ENCODE measurements at regions not wholly inside any gene's neighbourhood (a gene's known extent, or its start where the extent isn't known, plus 50 kb on each side); places are given as distances from the start of the nearest gene placed in this dataset.
A peak's percentile ranks its signal among the peaks of the same experiment; 100 is the strongest.

DNA sequence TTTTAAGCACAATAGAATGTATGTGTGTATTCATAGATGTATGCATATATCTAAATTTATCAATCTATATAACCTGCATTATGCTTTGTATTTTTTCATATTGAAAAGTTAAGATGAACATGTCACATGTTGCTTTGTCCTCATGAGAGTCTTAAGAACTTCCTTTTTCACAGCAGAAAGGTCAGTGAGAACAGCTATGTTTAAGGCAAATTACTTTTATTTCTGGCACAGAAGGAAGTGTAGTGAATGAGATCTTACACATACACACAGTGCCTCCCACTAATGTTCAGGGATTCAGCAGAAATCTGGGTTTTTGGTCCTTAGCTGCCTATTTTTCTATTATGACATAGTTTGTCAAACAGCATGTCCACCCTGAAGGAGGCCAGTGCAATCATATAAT, 134.8 kb downstream of the TMEM26 start:
- no peak for DNase-seq

DNA sequence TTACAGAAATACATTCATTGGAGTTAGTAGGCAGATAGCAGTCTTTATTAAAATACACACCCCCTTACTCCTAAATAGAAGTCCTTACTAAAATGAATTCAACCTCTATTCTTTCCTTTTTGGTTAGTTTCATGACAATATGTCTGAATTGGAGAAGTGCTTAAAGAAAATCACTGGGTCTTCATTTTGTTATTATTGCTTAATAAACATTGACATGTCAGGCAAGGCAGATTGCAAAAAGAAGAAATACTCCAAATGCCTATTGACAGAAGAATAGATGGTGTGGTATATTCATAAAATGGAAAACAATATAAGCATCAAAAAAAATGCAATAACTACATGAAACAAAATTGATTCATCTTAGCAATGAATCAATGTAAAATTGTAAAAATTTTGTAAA, 135.5 kb downstream of the TMEM26 start:
- DNase-seq: no peak

DNA sequence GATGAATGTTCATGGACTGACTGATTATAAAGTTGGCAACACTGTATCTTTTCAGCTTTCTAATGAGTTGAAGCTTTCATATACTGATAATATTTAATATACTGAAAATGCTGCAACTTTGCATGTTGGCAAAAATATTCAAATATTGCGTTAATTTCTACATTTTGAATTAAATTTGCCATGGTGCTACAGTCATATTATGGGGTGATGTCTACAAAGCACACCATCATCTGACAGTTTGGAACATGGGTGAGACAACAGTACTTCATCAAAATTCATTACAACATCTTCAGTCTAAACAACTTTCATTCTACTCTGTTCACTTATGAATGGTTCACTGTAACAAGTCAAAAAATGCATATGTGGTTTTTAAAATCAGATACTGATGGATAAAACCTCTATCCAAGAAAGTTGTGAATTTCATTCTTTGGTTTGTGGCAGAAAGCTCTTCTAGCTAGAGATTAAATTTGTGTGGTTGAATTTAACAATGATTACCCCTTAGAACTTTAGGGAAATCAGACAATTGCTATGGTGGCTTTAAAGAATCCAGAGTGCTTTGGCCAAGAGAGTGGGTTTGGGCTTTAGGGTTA, 136.4 kb downstream of the TMEM26 start:
- DNase-seq: no peak

DNA sequence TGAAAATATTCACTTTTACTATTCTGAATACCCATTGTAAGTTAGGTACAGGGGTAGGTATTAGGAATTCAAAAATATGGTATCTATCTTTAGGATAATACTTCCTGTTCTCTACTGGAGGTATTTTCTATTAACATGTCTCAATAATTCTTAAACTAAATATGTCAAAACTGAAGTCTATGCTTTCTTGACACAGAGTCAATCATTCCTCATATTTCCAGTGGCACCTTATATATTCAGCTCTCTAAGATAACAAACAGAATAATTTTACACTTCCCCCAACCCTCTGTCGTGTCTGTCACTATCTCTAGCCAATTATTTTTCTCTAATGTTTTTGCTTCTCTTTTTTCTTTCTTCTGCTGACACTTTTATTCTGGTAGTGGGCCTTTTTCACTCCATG, 138.9 kb downstream of the TMEM26 start:
- DNase-seq: no peak

DNA sequence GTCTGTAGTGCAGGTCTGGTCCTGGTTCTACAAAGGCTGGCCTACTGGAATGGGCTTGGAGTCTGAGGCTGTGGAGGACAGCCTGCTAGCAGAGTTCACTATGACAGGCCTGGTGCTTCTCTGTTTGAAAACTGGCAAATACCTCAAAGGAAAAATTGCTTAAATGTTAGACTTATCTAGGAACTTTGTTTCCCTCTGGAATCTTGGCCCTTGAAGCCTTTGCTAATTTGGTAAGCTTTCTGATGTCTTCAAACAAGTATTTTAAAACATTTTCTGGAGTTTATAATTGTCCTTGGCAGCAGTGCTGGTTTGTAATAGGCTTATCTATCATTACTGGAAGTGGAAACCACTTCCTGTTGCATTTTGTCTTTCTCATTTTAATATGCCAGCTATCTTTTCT, 139.7 kb downstream of the TMEM26 start:
- DNase-seq: no peak

DNA sequence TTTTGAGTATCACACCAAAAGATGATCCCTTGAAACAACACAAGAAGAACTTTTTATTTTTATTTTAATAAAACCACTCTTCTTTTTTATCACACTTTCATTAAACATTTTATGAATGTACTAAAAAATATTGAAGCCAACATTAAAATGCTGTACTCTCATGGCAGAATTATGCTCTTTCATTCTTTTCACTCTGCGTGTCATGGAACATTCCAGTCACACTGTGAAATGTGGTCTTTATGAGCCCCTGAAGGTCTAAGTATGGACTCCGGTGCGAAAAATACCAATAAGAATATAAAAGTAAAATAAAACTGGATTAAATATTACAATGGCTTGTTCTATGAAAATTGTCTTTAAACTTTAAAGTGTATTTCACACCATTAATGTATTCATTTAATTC, 148.4 kb downstream of the TMEM26 start:
- no peak for DNase-seq

DNA sequence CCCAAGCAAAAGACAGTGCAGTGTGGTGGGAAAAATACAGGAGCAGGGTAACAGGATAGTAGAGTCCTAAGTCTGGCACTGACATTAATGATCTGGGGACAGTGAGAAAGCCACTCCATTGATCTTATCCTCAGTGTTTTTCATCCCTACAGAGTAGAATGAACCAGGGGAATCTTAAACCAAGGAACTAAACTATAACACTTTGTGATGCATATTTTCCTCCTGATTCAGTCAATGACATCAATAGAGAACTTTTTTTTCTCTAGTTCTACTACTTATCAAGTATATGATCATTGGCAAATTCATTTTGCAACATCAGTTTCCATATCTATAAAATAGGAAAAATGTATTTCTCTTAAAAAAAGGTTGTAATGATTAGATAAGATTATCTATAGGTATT, 151.1 kb downstream of the TMEM26 start:
- no peak for DNase-seq

DNA sequence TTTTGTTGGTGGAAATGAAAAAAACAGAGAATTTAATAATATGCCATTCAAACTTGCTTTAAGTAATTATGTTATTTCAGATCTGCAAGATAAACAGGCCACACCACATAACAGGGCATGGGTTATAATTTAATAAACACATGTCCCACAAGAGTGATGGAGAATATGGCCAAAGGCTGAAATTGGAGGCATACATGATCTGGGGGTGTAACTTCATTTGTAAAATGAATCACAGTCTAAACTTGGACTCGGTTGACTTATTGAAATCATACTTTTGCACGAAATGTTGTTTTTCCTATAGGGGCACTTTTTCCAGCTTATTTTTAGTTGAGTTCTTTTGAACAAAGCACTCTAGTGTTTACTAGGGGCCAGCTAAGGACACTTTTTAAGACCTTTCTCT, 151.6 kb downstream of the TMEM26 start:
- no peak for DNase-seq

DNA sequence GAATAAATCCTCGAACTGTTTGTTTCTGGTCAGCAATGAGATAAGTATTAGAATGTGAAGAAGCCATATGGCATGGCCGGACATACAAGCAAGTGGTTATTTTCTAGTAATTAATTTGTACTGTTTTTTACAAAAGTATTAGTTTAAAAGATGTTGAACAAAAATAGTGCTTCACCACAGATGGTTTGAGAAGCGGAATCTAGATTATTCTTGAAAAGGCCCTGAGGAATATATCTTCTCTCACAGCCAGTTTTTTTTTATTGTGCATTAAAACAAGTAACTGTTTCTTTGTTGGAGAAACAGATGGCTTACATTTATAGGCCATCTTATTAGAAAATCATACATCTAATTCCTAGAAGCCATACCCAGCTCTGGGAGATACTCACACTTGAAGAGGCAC, 153.3 kb downstream of the TMEM26 start:
- no peak for DNase-seq

DNA sequence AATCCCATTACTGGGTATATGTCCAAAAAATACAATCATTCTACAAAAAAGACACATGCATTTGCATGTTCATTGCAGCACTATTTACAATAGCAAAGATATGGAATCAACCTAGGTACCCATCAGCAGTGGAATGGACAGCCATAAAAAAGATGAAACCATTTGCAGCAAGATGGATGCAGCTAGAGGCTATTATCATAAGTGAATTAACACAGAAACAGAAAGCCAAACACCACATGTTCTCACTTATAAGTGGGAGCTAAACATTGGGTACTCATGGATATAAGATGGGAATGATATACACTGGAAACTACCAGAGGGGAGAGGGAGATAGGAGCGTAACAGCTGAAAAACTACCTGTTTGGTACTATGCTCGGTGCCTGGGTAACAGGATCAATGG, 154.0 kb downstream of the TMEM26 start:
- DNase-seq: no peak

DNA sequence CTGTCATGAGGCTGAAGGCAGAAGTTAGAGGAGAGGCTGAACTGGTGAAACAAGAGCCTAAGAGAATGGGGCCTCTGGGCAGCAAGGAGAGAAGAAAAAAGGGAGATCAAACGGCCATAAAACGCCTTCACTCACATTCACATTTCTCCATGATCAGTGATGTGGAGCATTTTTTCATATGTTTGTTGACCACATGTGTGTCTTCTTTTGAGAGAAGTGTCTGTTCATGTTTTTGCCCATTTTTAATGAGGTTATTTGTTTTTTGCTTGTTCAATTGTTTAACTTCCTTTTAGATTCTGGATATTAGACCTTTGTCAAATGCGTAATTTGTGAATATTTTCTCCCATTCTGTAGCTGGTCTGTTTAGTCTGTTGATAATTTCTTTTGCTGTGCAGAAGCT, 155.0 kb downstream of the TMEM26 start:
- no peak for DNase-seq

DNA sequence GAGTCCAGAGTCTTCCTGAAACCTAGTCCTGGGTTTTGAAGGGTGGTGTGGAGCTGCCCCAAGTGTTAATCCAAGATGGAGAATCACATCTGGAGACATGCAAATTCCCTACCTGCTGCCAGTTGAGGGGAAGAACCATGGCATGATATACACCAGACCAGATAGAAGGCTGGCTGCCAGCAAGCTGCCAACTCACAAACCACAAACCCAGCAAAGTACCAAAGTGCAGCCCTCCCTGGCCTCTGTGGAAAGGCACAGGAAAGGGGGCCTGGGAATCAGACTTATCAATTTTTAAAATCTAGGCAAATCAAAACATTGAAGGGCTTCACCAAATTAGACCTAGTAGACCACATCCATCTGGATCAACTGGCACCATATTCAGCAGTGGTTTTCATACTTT, 157.0 kb downstream of the TMEM26 start:
- no peak for DNase-seq

DNA sequence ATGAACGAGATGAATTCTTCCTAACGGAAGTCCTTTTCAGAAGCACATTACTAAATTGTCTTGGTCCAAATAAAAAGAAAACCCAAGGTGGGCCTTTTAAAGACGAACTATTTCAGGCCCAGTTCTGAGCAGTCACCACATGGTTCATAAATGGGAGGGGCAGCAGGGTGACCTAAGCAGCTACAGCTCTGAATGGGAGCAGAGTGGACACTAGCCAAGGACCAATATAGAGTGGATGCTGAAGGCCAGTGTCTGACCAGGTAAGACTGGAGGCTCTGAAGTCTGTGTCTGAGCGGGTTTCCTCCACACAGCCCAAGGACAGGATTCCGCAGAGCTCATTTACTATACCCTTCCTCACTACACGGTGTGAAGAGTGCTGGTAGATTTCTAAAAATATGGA, 159.1 kb downstream of the TMEM26 start:
- DNase-seq: no peak

DNA sequence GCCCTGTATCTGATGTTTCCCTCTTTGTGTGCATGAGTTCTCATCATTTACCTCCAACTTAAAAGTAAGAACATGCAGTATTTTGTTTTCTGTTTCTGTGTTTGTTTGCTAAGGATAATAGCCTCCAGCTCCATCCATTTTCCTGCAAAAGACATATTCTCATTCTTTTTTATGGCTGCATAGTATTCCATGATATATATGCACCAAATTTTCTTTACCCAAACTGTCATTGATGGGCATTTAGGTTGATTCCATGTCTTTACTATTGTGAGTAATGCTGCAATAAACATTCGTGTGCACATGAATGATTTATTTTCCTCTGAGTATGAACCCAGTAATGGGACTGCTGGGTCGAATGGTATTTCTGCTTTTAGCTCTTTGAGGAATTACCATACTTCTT, 163.4 kb downstream of the TMEM26 start:
- DNase-seq: no peak

DNA sequence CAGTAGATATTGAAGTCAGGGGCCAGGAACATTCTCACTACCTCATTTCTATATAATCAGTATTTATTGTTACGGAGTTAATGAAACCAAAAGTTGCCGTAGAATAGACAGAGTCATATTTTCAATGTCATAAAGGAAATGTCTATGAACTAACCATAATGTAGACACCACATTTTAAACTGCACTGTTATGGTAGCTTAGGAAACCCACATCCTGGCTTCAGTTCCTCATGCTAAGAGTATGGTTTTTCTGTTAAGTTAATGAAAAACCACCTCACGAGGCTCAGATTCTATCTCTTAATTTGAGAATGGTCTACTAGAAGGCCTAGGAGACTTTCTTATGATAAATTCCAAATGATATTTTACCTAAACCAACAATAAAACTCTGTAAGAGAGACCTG, 166.5 kb downstream of the TMEM26 start:
- no peak for DNase-seq

DNA sequence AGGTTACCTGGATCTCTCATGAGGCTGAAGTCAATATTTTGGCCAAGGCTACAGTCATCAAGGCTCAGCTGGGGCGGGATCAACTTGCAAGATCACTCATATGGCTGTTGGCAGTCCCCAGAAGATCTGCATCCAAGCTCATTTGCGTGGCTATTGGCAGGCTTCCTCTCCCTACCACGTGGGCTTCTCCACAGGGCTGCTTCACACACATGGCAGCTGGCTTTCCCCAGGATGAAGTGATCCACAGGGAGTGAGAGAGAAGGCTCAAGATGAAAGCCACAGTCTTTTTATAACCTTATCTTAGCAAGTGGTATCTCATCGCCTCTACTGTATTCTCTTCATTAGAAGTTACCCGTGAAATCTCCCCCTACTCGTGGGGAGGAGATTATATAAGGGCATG, 167.4 kb downstream of the TMEM26 start:
- DNase-seq: no peak

DNA sequence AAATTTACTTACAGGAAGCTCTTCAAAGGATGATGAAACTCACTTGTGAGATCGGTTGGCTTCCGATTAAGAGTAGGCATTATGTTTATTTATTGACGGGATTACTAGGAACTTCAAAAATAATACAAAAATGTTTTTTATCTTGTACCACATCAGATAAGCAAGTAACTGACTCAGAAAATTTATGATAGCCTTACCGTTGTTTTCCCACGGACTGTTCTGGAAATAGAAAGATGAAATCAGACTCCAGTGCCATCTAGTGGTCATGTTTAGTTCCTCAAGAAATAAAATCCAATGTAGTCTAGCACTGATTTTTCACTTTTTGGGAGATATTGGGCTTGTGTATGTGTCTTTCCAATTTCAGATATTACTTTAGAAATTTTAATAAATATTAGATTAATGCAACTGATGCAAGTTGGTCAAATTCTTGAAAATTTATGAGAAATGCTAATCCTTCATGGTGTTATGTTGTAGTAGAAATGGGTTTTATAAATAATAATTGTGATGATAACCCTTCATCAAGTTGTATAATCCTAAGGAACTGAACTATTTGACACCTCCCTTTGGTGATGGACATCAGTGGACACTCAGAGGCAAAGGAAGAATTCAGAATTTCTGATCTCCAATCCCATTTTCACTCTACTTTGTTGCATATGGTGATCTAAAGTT, 168.8 kb downstream of the TMEM26 start:
- peak; percentile 74 for DNase-seq

DNA sequence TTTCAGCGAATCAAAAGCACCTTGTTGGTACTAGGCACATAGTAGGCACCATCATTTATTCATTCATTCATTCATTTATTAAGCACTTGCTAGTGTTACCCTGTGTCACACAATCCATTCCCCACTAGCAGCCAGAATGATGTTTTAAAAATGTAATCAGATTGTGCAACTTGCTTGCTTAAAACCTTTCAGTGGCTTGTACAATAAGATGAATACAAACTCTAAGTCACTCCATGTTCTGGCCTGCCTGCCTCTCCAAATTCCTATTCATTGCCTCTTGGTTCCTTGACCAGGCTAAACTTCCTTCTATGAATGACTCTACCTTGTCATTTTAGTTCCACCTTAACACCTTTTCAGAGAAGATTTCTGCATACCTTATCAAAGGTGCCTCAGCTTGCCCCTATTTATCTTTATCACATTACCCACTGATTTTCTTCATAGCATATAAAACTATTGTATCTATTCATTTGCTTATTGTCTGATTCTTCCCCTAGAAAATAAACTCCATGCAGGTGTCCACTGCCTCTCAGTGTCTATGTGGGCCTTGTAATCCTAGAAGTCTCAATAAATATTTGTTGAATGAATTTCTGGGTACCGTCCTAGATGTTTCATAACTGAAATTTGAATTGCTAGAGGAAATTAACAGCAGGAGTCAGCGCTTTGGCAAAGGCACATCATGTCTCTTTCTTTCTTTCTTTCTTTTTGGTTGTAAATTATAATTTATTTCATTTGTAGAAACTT, 169.5 kb downstream of the TMEM26 start:
- DNase-seq: no peak

DNA sequence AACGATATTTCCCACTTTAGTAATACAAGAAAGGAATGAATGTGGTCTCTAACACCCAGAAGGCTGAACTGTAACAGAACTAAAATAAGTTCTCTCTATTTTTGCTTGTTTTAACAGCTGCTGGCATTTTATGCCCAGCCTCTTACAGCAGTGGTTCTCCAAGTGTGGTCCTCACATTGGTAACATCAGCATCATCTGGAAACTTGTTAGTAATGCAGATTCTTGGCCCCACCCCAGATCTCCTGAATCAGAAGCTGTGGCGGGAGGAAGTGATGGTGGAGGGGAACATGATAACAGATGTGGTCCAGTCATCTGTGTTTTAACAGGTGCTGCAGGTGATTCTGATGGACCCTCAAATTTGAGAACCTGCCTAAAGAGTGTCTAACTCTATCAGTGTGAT, 170.1 kb downstream of the TMEM26 start:
- DNase-seq: no peak

DNA sequence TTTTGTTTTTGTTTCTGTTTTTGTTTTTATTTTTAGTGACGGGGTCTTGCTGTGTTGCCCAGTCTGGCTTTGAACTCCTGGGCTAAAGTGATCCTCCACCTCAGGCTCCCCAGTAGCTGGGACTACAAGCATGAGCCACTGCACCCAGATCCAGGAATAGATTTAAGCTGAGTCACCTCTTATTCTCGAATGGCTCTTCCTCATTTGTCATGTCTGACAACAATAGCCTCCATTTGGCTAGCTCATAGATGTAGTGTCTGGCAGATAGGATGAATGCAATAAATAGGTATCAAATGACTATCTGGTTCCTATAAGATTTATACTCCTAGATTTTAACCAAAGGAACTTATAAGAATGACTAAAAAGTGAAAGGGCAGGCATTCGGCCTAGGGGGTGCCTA, 172.9 kb downstream of the TMEM26 start:
- DNase-seq: no peak

DNA sequence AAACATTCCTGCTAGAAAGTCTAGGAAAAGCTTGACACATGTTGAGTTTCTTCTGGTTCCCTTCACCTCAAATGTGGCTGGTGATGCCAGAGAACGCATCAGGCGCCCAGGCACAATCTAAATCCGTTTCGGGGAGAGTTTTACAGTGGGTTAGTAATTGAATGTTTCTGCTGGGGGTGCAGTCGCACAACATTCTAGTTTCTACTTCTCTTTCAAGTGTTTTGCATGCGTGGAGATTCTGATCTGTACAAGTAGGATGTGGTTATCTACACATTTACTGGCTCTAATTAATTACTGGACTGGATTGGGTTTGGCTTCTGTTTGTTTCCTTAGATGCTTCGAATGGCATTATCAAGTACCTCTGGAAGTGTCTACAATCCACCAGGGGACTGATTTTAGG, 173.8 kb downstream of the TMEM26 start:
- DNase-seq: no peak

DNA sequence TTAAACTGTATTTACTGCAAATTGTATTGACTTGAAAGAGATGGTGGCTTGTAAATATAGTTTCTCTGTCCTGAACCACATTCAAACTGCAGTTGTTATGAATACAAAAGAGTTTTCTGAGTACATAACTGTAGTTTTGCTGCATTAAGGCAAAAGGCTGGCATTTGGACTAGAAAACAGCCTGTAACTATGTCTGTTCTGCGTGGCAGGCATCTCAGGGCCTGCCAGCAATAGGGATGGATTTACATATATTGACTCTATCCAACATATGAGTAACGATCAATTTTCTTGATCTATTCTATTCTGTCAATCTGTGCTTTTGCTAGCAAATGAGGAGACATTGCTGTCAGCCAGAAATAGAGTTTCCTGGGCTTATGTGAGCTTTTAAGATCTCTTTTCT, 174.6 kb downstream of the TMEM26 start:
- DNase-seq: no peak

DNA sequence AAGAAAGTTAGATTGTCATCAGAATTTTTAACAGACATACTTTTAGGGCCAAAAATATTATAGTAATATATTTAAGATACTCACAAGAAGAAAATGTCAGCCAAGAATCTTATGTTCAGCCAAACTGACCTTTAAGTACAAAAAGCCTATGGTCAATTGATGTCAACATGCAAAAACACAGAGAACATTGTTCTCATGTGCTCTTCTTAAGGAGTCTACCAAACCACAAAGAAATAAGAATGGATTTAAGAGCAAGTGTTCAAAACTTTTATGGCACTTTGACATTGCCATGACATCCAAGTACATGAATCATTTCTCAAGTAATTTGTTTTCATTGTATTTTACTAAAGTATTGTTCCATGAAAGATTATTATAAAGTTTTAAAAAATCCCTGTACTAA, 180.4 kb downstream of the TMEM26 start:
- no peak for DNase-seq
